ENCODE measurements at regions not wholly inside any gene's neighbourhood (a gene's known extent, or its start where the extent isn't known, plus 50 kb on each side); places are given as distances from the start of the nearest gene placed in this dataset.

DNA sequence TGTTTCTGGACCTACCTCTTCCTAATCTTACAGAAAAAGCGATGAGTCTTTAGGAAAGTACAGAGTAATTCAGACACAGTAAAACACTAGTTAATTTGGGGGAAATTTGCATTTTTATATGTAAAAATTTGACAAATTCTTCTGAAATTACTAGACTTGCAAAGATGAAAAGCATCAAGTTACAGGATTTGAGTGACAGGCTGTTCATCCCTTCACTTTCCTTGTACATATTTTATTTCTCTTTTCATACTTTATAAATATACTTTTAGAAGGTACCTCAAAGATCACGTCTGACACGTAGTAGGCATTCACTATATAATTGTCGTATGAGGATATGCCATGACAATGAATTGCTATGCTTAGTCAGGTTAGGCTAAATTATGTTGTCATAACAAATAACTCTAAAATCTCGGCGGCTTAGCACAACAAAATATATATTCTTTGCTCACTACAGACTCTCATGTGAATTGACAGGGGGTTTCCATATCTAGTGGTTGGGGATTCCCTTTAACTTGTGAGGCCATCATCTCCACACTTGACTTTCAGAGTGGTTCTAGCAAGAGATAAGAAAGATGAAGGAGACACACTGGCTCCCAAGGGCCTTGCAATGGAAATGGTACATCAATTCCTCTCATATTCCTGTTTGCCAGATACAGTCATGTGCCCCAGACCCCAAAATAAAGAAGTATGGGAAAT, 154.1 kb upstream of the TUT7 start:
- Mint-ChIP-seq H3K4me3 (no peak overlapping the region), H3K27ac (peak overlapping the region in 1 of 3 experiments; percentile 69)

DNA sequence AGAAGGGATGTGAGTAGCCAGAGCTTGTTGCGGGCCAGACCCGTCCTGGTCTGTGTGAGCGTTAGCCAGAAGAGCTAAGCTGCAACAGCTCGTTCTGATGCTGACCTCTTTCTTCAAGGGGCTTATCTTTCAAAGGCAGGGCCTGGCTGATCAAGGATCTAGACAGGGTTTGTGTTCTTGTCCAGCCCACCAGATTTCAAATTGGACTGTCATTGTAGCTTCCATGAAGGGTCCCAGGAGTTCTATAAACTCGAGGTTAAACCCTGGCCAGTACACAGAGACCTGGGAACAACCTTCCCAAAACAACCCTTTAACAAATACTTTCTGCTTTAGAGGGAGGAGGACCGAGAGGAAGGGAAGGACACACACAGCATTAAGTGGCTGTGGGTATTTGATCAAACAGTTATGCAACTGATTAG, 153.0 kb upstream of the TUT7 start:
- H3K36me3 Mint-ChIP-seq (ENCODE audit: low read depth) = peaks cover 3% of the 10 kb centered on the region
- H3K4me1 Mint-ChIP-seq = peaks cover 26% of the 10 kb centered on the region
- H3K9me3 Mint-ChIP-seq = peaks cover 3% of the 10 kb centered on the region
- H3K27me3 Mint-ChIP-seq (ENCODE audit: low read depth) = no peaks in the 10 kb centered on the region
- peak overlapping the region; percentile 12 to 85 (median 69) for H3K27ac Mint-ChIP-seq
- H3K4me3 Mint-ChIP-seq = no peak overlapping the region
- TF ChIP-seq, protein P1, sequence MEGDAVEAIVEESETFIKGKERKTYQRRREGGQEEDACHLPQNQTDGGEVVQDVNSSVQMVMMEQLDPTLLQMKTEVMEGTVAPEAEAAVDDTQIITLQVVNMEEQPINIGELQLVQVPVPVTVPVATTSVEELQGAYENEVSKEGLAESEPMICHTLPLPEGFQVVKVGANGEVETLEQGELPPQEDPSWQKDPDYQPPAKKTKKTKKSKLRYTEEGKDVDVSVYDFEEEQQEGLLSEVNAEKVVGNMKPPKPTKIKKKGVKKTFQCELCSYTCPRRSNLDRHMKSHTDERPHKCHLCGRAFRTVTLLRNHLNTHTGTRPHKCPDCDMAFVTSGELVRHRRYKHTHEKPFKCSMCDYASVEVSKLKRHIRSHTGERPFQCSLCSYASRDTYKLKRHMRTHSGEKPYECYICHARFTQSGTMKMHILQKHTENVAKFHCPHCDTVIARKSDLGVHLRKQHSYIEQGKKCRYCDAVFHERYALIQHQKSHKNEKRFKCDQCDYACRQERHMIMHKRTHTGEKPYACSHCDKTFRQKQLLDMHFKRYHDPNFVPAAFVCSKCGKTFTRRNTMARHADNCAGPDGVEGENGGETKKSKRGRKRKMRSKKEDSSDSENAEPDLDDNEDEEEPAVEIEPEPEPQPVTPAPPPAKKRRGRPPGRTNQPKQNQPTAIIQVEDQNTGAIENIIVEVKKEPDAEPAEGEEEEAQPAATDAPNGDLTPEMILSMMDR (IDR thresholded peaks at IDR 0.05; ENCODE audit: unreplicated experiment in 3 of 3) = no peak

More for the DNA sequence above, 154.1 kb upstream of the TUT7 start:
- TF ChIP-seq, protein P1 (IDR thresholded peaks at IDR 0.05; ENCODE audit: unreplicated experiment in 3 of 3) = no peak
- H3K9me3 Mint-ChIP-seq = no peaks in the 10 kb centered on the region
- H3K4me1 Mint-ChIP-seq = peaks cover 26% of the 10 kb centered on the region
- no peaks in the 10 kb centered on the region for H3K36me3 Mint-ChIP-seq (ENCODE audit: low read depth)
- H3K27me3 Mint-ChIP-seq (ENCODE audit: low read depth) = no peaks in the 10 kb centered on the region

DNA sequence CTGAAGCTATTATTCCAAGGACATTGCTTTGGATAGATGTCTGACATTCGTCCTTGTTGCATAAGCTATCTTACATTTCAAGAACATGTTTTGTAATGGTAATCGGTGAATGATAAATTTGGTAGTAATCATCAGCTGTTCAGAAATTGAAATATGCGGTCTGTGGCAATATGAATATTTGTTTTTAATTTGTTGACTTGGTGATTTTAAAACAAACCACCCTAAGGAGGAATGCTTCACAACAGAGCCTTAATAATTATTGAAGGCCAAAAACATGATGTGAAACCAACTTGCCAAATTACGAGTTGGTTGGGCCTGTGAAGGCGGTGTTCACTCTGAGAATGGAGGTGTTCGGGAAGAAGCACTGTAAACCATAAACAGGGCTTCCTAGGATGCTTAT, 149.7 kb upstream of the TUT7 start:
- peaks cover 23% of the 10 kb centered on the region for H3K4me1 Mint-ChIP-seq
- H3K27ac Mint-ChIP-seq = no peak overlapping the region
- TF ChIP-seq, protein P1 (IDR thresholded peaks at IDR 0.05; ENCODE audit: unreplicated experiment in 3 of 3) = no peak
- no peaks in the 10 kb centered on the region for H3K27me3 Mint-ChIP-seq (ENCODE audit: low read depth)
- peaks cover 3% of the 10 kb centered on the region for H3K36me3 Mint-ChIP-seq (ENCODE audit: low read depth)
- H3K4me3 Mint-ChIP-seq = no peak overlapping the region
- peaks cover 3% of the 10 kb centered on the region for H3K9me3 Mint-ChIP-seq

DNA sequence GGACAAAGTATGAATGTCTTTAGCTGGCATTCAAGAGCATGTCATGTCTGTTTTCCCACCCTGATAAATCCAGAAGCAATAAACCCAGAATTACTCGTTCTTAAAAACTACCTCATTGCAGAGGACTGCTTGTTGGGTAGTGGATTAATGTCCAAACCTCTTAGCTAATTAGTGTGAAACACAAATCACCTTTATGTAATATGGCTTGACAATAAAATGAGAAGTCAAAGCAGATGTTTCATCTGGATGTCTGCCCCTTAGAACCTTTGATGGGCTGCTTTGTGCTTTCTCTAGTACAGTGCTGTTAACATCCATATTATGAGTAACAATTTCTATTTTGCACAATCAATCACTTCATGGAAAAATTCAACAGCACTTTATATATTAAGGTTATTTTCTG, 149.1 kb upstream of the TUT7 start:
- no peaks in the 10 kb centered on the region for H3K27me3 Mint-ChIP-seq (ENCODE audit: low read depth)
- H3K36me3 Mint-ChIP-seq (ENCODE audit: low read depth) = peaks cover 3% of the 10 kb centered on the region

DNA sequence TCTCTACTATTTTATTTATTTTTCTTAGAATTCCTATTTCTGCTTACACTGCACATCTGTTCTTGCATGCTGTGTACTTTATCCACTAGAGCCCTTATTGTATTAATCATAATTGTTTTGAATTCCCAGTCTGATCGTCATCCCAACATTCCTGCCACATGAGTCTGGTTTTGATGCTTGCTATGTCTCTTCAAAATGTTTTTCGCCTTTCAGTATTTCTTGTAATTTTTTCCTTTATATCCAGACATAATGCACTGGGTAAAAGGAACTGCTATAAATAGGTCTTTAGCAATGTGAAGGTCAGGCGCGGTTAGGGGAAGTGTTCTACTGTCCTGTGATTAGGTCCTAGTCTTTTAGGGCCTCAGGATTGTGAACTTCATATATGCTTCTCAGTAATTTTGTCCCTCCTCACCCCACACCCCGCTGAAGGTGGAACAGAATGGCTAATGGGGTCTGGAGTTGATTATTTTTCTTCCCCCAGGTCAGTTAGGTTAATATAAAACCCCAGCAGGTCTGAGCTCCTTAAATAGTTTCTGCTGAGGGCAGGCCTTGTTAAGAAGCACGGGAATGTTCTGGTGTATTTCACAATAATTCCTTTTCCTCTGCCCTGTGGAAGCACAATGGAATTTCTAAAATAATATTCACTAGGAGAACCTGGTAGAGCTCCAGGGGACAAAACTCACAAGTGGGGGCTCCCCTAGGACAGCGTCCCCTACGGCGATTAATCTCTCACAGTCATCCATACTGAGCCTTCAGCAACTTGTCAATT, 146.6 kb upstream of the TUT7 start:
- Mint-ChIP-seq H3K36me3 (ENCODE audit: low read depth) (peaks cover 3% of the 10 kb centered on the region), H3K27me3 (ENCODE audit: low read depth) (peaks cover 6% of the 10 kb centered on the region), H3K9me3 (peaks cover 9% of the 10 kb centered on the region), H3K4me3 (no peak overlapping the region), H3K4me1 (peaks cover 6% of the 10 kb centered on the region), H3K27ac (peak overlapping the region; percentile 10 to 77 (median 52))
- TF ChIP-seq, protein P1 (IDR thresholded peaks at IDR 0.05; ENCODE audit: unreplicated experiment in 3 of 3) = no peak

More for the DNA sequence above, 149.1 kb upstream of the TUT7 start:
- Mint-ChIP-seq H3K4me3 (no peak overlapping the region), H3K27ac (no peak overlapping the region), H3K9me3 (peaks cover 3% of the 10 kb centered on the region), H3K4me1 (peaks cover 17% of the 10 kb centered on the region)
- TF ChIP-seq, protein P1 (IDR thresholded peaks at IDR 0.05; ENCODE audit: unreplicated experiment in 3 of 3) = no peak

All from nephron (organoid).